NCI-H2171 (cell line): ENCODE measurements at regions not wholly inside any gene's neighbourhood (a gene's known extent, or its start where the extent isn't known, plus 50 kb on each side); places are given as distances from the start of the nearest gene placed in this dataset.
"Not testable (repeated sequence)": the region's sequence is repeated elsewhere in the genome, so short reads cannot be mapped to it uniquely, and the experiment has no call there.

Experiments used
- DNase-seq: peaks from one replicate; lab custom pipeline; 2025; lab: John Stamatoyannopoulos, UW

DNA sequence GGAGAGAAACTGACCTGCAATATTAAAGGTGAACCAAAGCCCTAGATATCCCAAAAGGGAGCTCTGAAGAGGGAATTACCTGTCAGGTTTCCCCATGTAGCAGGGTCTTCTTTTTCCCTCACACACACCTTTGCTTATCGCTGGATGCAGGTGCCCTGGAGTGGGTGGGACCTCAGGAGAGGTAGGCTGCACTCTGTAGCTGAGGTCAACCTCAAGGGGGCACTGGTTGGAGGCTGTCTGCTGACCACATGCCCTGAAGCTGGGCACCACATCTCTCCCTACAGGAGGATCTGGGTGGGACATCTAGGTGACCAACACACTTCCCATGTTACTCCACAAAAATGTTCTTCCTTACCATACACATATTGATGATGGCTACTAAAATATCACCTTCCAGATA, 298.7 kb upstream of the USP25 start:
- no peak for DNase-seq

DNA sequence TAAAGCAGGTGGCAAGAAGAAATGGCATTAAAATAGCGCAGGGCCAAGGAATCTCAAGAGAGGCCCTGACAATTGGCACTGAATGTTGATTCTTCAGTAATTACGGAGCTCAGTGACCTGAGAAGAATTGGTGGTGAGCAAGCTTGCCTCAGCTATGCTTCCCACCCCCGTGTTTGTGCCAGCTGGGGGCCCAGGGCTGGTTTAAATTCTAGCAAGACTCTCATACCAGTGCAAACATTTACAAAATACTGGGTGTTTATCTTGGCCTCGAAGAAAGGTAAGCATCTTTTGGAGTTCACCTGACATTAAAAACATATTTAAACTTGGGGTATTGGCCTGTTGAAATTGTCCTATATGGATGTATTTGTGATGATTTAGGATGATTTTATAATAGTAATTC, 296.7 kb upstream of the USP25 start:
- no peak for DNase-seq

DNA sequence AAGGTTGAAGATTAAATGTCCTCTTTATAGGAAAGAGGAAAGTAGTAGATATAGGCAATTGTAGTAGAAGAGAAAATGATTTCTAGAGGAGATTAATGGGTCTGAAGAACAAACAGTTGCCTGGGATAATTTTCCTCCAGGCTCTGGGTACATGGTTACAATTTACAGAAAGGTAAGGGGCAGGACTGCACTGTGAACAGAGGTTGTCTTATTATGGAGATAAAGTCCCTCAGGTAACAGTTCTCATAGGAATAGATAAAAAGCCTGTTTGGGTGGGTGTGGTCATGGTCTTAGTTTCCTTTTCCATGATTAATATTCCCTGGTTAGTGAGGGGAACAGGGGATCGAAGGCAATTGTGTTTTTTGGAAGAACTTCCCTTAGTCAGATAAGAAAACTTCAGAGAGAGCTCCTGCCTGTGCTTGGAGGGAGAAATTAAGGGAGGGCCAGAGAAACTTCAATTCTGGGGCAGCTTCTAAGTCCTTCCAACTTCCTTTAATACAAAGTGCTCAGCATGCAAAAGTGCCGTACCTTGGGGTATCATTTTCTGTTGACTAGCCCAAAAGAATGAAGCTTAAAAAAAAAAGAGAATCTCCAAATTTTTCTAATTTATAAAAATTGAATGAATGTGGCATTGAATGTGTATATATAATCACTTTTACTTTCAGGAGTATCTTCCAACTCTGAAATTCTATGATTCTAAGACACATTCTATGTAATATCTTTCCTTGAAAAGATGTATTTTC, 295.4 kb upstream of the USP25 start:
- DNase-seq: no peak

DNA sequence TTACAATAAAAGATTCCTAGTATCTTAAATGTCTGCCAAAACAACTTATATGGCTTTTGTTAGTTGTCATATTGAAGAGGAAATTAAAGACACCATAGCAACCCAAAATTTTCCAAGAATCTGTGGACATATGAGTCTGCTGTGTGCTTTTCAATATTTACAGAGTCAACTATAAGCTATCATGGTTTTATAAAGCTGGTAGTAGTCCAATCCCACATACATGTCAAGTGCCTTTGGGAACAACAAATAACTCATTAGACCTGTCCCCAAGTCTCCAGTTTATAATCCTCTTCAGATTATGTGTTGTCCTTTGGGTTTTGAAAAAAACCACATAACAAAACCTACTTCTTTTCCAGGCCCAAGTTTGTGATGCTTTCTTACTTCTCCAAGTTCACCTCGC, 293.8 kb upstream of the USP25 start:
- no peak for DNase-seq

DNA sequence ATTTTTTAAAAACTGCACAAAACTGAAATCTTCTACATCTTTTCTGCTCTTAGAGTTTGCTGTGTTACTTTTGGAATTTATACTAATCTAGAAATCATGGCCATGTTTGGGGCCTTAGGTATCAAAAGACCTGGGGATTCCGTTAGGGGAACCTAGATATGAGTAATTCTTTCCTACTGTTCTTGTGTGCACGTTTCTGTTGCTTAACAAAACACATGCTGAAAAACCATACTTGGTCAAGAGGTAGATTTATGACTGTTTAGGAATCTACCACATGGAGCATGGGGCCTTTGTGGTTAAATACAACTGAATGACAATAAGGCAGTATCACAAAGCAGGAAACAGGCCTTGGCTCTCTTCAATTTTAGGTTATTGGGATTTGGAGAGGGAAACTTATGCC, 291.9 kb upstream of the USP25 start:
- DNase-seq: no peak

DNA sequence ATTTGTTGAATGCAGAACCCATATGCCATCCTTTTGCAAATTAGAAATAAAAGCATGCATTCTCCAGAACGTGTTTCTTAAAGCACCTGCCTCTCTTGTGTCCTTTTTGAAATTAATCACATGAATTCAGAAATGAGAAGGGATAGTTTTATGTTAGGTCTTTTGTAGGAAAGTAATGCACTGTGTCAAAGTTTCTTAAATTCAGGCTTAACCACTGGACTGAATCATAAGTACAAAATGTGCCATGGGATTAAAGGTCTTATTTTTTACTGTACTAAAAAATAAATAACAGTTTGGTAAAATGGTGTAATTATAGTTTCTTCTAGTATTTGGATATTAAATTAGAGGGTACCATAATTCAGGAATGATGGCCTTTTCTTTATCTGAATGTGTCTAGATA, 290.1 kb upstream of the USP25 start:
- DNase-seq: no peak

DNA sequence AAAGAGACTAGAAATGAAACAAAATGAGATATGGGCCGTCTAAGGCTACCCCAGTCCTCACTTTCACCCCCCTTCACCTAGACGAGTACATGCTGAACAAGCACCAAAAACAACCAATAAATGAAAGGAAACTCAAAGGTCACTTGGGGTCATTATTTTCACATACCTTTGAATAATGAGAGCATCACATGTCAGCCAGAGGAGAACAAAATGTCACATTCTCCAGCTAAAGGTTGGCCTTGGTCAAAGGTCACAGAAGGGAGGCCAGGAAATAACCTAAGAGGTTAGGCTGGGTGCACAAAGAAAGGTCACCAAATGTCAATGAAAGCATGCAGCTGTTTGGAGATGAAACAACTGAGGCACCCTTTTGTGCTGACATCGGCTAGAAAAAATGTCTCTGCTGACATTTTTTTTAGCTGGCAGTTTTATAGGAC, 288.7 kb upstream of the USP25 start:
- no peak for DNase-seq

DNA sequence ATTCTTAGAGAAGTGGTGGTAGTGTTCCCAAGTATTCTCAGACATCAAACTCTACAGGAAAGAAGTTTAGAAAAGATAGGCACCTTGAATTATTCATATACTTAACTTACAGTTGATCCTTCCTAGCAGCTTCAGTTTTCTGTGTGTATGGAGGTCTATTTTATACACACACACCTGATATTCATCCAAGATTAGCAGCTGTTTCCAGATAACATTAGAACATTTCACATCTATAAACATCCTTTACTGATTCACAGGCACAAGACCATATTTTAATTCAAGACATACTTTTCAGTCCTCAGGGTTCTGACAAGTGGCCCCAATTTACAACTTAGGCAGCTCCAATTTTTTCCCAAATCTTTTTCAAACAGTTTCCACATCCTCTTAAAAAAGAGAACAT, 287.8 kb upstream of the USP25 start:
- DNase-seq: no peak

DNA sequence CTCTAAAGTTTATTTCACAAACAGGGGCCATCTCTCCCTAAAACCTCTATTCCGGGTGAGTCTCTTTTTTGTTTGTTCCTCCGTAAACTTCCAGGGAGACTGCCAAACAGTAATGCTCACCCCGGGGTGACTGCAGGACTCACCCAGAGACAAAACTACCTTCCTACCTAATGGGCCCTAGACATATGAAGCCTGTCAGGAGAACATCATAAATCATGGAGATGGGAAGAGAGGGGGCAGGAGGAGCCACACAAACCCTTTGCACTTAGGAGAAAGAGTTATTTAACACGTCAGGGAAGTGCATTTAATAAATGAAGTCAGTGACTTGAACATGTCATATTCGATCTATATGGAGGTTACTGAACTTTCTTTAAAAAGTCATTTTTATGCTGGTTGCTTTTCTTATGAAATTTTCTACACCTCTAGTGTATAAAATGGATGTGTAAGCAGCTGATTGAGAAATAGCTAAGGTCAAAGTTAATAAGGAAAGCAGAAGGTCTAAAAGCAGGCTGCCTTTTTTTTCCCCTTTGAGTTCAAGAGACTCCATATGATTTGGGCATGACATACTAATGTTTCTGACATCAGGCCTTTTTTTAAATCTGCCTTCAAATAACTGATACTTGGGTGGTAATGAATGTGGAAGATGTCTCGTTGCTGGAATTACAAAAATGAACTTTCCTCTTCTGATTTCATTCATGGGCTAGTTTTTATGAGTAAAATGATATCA, 286.9 kb upstream of the USP25 start:
- no peak for DNase-seq

DNA sequence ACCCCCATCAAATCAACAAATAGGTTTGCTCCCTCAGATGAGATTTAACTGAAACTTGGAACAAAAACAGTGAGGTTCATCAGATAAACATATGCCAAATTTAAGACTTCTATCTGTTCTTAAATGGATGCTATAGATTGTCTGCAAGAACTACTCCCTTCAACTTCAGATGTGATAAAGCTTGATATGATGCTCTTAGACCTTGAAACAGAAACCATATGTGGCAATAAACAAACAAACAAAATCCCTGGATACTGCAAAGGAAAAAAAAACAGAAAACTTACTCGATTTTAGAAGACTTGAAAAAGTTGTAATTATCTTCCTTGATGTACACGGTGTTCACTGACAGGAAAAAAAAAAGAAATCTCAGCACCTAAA, 286.1 kb upstream of the USP25 start:
- no peak for DNase-seq

DNA sequence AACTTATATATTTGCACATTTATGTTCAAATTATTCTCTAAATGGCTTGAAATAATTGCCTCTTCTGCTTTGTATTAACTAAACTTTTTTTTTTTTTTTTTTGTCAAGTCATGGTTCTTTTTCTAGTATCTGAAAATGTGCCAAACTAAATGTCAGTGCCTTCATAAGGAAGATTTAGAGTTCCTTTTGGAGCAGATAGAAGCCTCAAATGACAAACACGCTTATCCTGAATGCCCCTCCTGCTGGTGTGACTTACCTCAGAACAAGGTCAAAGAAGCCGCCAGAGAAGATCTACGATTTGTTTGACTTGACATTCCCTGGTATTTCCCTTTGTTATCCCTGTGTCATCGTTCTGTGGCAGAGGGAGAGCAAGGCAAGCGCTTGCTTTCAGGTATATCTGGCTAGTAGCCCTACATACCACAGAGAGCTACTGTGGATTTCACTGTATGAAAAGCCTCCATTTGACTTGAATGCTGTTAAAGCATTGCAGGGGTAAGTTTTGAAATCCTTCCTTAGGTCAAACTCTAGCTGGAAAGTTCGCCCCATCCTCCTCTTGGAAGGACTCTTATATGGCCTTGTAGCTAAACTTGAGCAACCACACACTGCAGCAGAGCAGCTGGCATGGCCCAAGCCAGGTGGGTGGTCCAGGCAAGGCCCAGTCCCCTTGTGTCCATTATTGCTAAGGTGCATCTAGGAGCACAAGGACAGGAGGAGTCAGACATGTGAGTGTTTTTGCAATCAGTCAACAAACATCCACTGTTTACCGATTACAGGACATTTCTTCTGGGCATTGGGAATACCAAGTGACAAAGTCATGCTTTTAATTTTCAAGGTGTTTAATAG, 285.4 kb upstream of the USP25 start:
- no peak for DNase-seq

DNA sequence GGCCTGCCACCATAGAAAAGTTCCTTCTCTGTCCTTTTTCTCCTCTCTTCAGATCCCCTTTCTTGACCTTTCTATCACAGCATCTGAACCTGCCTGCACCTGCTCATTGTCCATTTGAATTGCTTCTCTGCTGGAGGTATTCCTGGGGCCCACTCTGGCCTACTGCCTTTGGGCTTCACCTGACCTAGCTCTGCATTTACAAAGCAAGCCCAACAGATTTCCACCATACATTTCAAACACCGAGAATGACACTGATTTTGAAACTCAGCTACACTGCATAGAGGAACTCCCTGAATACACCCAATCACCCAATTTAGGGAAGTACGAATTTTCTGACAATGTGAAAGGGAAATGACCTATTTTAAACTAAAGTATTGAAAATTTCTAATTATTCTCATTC, 284.5 kb upstream of the USP25 start:
- no peak for DNase-seq

DNA sequence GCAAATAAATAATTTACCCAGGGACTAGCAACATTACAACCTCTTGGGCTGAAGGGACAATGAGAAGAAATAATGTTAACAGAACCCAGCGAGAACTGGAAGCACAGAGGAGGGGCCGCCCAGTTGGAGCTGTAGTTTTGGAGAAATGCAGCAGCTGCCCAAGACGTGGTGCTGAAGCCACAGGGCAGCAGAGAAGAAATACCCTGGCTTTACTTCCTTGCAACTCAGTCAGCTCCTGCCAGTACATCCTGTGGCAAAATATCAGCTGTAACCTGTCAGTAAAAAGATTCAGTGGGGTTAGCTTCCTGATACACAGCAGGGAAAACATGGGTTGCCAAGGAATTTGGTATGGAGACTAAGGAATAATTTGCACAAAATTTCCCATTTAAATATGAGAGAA, 283.6 kb upstream of the USP25 start:
- no peak for DNase-seq

DNA sequence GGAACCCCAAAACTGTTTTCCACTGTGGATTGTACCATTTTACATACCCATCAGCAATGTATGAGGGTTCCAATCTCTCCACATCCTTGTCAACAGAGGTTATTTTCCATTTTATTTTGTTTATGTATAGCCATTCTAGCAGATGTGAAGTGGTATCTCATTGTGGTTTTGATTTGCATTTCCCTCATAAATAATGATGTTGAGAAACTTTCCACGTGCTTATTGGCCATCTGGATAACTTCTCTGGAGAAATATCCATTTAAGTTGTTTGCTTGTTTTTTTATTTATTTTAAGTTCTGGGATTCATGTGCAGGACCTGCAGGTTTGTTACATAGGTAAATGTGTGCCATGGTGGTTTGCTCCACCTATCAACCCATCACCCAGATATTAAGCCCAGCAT, 280.2 kb upstream of the USP25 start:
- no peak for DNase-seq

DNA sequence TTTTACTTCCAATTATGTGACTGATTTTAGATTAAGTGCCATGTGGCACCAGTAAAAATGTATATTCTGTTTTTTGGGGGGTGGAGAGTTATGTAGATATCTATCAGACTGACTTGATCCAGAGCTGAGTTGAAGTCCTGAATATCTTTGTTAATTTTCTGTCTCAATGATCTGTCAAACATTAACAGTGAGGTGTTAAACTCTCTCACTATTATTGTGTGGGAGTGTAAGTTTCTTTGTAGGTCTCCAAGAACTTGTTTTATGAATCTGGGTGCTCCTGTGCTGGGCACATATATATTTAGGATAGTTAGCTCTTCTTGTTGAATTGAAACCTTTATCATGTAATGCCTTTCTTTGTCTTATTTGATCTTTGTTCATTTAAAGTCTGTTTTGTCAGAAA, 276.5 kb upstream of the USP25 start:
- no peak for DNase-seq

DNA sequence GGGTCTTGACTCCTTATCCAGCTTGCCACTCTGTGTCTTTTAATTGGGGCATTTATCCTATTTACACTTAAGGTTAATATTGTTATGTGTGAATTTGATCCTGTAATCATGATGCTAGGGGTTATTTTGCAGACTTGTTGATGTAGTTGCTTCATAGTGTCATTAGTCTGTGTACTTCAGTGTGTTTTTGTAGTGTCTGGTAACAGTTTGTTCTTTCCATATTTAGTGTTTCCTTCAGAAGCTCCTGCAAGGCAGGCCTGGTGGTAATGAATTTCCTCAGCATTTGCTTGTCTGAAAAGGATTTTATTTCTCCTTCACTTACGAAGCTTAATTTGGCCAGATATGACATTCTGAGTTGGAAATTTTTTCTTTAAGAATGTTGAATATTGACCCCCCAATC, 276.0 kb upstream of the USP25 start:
- not testable (repeated sequence) for DNase-seq

DNA sequence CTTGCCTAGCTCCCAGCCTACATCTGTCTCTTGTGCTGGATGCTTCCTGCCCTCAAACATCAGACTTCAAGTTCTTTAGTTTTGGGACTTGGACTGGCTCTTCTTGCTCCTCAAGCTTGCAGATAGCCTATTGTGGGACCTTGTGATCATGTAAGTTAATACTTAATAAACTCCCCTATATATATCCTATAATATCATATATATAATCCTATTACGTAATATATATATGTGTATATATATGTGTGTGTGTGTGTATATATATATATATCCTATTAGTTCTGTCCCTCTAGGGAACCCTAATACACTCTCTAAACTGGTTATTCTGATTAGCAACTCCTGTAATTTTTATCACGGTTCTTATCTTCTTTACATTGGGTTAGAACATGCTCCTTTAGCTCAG, 274.9 kb upstream of the USP25 start:
- not testable (repeated sequence) for DNase-seq

DNA sequence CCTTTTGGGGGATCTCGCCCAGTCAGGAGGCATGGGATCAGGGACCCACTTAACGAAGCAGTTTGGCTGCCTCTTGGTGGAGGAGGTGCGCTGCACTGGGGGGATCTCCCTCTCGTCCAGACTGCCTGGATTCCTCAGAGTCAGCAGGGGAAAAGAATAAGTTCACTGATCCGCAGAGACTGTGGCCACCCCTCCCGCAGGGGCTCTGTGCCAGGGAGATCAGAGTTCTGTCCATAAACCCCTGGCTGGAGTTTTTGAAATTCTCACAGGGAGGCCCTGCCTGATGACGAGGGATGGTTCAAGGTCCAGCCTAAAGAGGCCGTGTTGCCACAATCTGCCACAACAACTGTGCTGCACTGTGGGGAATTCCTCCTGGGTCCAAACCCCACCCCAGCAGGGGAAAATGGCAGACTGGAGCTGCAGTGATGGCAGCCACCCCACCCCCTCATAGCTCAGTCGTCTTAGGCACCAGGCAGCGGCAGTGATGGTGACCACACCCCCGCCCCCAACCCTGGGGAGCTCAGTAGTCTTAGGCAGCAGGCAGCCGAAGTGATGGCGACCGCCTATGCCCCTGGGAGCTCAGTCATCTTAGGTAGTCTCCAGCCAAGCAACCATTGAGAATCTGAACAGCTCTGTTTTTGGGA, 273.8 kb upstream of the USP25 start:
- no peak for DNase-seq

DNA sequence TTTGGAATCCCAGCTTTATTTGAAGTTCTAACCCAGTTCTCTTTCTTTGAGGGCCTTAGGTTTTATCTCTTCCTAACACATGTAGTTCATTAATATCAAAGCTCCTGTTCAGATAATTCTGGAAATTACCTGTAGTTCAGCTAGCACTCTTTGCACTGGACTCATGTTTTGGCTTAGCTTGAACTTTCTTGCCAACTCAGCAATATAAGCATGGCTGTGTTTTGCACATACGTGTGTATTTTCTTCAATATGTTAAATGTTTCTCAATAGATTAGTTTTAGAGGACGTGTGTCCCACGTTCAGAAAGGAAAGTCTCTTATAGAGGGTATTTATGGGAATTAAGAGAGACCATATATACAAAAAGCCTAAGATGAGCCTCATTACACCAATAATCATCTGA, 271.8 kb upstream of the USP25 start:
- no peak for DNase-seq

DNA sequence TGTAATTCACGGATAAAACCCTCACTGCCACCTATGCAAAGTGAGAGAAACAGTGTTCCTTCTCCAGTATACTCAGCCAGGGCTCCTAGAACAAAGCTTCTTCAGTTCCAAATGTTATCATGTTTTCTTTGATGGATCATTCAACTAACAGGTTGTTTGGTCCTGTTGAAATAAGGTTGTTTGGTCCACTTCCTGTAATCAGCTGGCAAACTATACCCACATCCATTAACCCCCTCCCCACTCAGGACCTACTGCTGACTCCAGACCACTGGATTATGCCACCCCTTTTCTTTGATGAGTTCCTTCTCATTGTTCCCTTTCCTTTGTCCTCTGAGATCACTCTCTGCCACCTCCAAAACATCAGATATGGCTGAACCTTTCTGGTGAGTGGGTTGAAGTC, 267.7 kb upstream of the USP25 start:
- DNase-seq: no peak

DNA sequence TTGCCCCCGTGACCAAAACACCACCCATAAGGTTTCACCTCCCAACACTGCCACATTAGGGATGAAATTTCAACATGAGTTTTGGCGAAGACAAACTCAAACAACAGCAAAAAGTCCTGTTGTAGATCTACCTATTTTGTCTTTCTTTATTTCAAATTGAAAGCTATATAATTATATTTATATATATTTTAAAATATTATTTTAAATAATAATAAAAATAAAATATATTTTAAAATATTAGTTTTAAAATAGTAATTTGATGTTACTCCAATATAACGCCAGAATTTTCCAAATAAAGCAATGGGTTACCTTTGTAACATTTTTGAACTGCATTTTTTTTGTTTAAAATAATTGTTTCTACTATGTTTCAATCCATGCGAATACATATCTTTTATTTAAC, 263.5 kb upstream of the USP25 start:
- no peak for DNase-seq

DNA sequence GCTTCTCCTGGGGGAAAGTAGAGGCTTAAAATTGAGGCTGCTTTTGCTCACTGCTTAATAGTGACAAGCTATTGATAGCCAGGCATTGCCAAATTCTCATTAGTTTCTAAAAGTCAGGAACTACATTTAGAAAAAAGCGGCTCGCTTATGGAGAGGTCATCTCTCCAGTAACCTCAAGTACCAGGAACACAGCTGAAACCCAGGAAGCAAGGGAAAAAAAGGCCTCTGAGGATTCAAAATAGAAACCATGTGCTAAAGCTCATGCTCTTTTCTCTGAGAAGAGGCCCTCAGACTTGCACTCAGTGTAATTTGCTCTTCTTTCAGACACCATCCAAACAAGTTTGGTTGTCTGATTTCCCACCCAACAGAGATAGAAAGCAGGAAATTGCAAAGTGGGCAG, 261.4 kb upstream of the USP25 start:
- no peak for DNase-seq
